ENCODE measurements at regions not wholly inside any gene's neighbourhood (a gene's known extent, or its start where the extent isn't known, plus 50 kb on each side); places are given as distances from the start of the nearest gene placed in this dataset.
"Not testable (repeated sequence)": the region's sequence is repeated elsewhere in the genome, so short reads cannot be mapped to it uniquely, and the experiment has no call there.

DNA sequence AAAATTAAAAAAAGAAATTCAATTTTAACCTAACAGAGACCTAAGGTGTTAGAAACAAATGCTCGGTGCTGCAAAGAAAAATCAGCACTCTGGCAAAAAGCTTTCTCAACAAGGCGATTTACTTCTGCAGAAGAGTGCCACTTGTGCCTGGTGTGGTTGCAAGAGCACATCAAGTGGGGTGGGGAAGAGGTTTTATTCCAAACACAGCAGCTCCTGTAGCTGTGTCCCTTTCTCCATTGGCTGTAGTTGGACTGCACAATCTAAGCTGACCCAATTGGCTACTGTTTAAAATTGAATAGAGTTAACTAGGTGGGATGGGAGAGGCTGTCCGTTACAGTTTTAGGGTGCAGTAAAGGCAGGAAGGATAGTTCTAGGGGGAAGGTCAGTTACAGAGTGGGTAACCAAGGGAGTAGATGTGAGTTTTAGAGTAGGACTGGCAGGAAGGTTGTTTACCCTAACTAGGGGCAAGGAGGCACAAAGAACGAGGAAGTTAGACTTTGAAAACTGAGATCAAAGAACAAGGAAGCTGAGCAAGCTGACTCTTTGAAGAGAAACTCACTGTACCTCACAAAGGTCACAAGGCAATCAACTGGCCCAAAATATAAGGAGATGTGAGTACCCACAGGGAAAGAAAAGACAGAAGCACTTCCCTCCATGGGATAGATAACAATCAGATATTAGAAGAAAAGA, 145.7 kb downstream of the LIG4 start:
- TF ChIP-seq, protein P1, sequence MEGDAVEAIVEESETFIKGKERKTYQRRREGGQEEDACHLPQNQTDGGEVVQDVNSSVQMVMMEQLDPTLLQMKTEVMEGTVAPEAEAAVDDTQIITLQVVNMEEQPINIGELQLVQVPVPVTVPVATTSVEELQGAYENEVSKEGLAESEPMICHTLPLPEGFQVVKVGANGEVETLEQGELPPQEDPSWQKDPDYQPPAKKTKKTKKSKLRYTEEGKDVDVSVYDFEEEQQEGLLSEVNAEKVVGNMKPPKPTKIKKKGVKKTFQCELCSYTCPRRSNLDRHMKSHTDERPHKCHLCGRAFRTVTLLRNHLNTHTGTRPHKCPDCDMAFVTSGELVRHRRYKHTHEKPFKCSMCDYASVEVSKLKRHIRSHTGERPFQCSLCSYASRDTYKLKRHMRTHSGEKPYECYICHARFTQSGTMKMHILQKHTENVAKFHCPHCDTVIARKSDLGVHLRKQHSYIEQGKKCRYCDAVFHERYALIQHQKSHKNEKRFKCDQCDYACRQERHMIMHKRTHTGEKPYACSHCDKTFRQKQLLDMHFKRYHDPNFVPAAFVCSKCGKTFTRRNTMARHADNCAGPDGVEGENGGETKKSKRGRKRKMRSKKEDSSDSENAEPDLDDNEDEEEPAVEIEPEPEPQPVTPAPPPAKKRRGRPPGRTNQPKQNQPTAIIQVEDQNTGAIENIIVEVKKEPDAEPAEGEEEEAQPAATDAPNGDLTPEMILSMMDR (IDR thresholded peaks at IDR 0.05; ENCODE audit: insufficient read depth, low read depth, low read length, missing control alignments), result no peak
- H3K4me3 ChIP-seq (ENCODE audit: low read length), result no peak overlapping the region
- no peak for DNase-seq (ENCODE audit: low read depth)

DNA sequence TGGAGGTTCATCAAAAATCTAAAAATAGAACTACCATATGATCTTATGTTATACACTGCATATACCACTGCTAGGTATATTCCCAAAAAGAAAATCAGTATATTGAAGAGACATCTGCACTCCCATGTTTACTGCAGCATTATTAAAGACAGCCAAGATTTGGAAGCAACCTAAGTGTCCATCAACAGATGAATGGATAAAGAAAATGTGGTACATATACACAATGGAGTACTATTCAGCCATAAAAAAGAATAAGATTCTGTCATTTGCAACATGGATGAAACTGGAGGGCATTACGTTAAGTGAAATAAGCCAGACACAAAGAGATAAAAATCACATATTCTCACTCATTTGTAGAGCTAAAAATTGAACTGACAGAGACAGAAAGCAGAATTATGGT, 151.0 kb downstream of the LIG4 start:
- not testable (repeated sequence) for DNase-seq (ENCODE audit: low read depth); H3K4me3 ChIP-seq (ENCODE audit: low read length)

DNA sequence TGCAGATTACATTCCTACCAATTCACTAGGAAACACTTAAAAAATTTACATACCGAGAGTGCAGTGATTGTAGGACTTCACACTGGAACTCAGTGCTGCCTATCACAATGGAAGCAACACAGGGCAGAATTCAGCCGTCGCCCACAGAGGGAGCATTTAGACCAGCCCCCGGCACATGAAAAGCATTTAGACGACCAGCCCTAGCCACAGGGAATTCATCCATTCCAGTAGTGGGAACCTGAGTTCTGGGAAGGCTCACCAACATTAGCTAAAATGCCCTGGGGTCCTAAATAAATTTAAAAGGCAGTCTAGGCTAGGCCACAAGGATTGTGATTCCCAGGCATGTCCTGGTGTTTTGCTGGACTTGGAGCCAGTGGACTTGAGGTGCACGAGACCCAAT, 155.2 kb downstream of the LIG4 start:
- no peak for DNase-seq (ENCODE audit: low read depth)
- H3K4me3 ChIP-seq (ENCODE audit: low read length), result no peak overlapping the region
- TF ChIP-seq, protein P1 (IDR thresholded peaks at IDR 0.05; ENCODE audit: insufficient read depth, low read depth, low read length, missing control alignments), result no peak

DNA sequence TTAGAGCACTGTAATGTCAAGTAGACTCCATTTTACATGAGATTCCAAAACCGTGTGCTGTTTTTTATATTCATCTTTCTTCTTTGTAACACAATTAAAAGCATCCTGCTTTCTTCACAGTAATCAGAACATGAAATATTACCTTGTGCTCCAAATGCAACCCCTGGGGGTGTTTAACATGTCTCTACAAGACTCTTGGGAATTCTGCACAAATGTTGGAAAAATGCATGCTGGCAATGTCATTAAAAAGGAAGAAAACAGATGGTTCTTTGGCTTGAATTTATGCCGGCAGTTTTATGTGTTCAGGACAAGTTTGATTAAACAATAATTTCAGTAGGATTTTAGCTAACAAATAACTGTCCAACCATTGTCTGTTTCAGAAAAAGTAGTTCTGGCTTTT, 159.1 kb downstream of the LIG4 start:
- TF ChIP-seq, protein P1 (IDR thresholded peaks at IDR 0.05; ENCODE audit: insufficient read depth, low read depth, low read length, missing control alignments), result no peak
- peak; percentile 11 for DNase-seq (ENCODE audit: low read depth)
- H3K4me3 ChIP-seq (ENCODE audit: low read length), result no peak overlapping the region

DNA sequence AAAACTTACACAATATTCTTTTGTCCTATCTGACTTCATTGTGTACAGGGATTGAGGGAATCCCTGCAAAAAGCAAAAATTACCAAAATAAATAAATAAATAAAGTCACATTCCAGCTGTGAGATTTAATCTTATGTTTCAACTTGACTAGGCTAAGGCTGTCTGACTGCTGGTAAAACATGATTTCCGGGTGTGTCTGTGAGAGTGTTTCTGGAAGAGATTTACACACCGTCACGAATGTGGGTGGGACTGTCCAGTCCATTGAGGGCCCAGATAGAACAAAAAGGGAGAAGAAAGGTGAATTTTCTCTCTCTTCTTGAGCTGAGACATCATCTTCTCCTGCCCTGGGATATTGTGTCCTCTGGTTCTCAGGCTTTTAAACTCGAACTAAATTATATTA, 166.1 kb downstream of the LIG4 start:
- DNase-seq (ENCODE audit: low read depth), result peak; percentile 10
- TF ChIP-seq, protein P1 (IDR thresholded peaks at IDR 0.05; ENCODE audit: insufficient read depth, low read depth, low read length, missing control alignments), result no peak
- H3K4me3 ChIP-seq (ENCODE audit: low read length), result no peak overlapping the region

DNA sequence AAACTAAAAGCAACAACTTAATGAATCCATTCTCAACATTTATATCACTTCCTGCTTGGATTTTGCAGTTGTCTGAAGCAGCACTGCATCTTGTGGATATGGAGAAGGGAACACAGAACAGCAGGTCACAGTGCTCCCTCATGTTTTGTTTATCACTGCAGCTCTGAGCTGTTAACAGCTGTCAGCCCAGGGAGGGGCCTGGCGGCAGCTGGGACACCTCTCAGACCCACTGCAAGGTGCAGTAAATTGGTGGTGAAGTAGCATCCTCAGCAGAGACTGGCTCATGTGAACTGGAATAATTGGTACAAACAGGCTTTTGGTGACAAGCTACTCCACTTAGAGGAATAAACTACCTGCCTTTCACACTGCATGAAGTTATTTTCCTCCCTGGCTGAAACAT, 170.4 kb downstream of the LIG4 start:
- TF ChIP-seq, protein P1 (IDR thresholded peaks at IDR 0.05; ENCODE audit: insufficient read depth, low read depth, low read length, missing control alignments), result no peak
- DNase-seq (ENCODE audit: low read depth), result no peak
- no peak overlapping the region for H3K4me3 ChIP-seq (ENCODE audit: low read length)

DNA sequence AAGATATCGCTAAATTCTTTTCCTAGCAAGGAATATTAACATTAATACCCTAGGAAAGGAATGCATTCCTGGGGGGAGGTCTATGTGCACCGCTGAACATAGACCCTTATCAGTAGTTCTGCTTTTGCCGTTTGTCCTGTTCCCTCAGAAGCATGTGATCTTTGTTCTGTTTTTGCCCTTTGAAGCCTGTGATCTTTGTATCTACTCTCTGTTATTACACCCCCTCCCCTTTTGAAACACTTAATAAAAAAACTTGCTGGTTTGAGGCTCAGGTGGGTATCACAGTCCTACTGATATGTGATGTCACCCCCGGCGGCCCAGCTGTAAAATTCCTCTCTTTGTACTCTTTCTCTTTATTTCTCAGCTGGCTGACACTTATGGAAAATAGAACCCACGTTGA, 172.5 kb downstream of the LIG4 start:
- not testable (repeated sequence) for DNase-seq (ENCODE audit: low read depth); H3K4me3 ChIP-seq (ENCODE audit: low read length)

DNA sequence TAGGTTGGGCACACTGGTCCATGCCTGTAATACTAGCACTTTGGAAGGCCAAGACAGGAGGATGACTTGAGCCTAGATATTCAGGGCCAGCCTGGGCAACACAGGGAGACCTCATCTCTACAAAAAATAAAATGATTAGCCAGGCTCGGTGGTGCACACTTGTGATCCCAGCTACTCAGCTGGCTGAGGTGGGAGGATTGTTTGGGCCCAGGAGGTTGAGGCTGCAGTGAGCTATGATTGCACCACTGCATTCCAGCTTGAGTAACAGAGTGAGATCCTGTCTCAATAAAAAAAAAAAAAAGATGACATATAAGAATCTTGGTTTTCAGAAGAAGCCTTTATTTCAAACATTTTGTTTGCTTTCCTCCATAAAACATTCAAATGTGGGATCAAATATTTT, 178.0 kb downstream of the LIG4 start:
- TF ChIP-seq, protein P1 (IDR thresholded peaks at IDR 0.05; ENCODE audit: insufficient read depth, low read depth, low read length, missing control alignments), result no peak
- DNase-seq (ENCODE audit: low read depth), result no peak
- no peak overlapping the region for H3K4me3 ChIP-seq (ENCODE audit: low read length)
